Activated naive CD4-positive, alpha-beta T cell treated with anti-CD3 and anti-CD28 coated beads for 36 hours (primary cell): ENCODE measurements at regions not wholly inside any gene's neighbourhood (a gene's known extent, or its start where the extent isn't known, plus 50 kb on each side); places are given as distances from the start of the nearest gene placed in this dataset.

Experiments
- CTCF ChIA-PET: fragments of 350-600 bp; sonication (Branson Sonifier 250); formaldehyde crosslinking; loops from one replicate; lab custom pipeline; 2021; ENCODE audit warnings: antibody characterized with exemption; lab: Charles Lee
- DNase-seq: peaks from one replicate; pipeline ENCODE4 v3.0.0-alpha.2; 2020
- H3K27ac Mint-ChIP-seq: one replicate; pipeline ENCODE4 v1.8.0; 2021; ENCODE audit warnings: mild to moderate bottlenecking, mixed read lengths
- H3K27me3 Mint-ChIP-seq: one replicate; pipeline ENCODE4 v1.8.0; 2021; ENCODE audit warnings: low read depth, mixed read lengths
- H3K36me3 Mint-ChIP-seq: one replicate; pipeline ENCODE4 v1.8.0; 2021; ENCODE audit warnings: low read depth, mixed read lengths
- H3K4me1 Mint-ChIP-seq: one replicate; pipeline ENCODE4 v1.8.0; 2021; ENCODE audit warnings: low read depth, mixed read lengths
- H3K4me3 Mint-ChIP-seq: one replicate; pipeline ENCODE4 v1.8.0; 2021; ENCODE audit warnings: mild to moderate bottlenecking, moderate library complexity, mixed read lengths
- H3K9me3 Mint-ChIP-seq: one replicate; pipeline ENCODE4 v1.8.0; 2021; ENCODE audit warnings: mixed read lengths
- intact Hi-C: fragments of 100-400 bp; cut with micrococcal nuclease; formaldehyde crosslinking; loops from one replicate; pipeline ENCODE4 v1.15.1; 2023

DNA sequence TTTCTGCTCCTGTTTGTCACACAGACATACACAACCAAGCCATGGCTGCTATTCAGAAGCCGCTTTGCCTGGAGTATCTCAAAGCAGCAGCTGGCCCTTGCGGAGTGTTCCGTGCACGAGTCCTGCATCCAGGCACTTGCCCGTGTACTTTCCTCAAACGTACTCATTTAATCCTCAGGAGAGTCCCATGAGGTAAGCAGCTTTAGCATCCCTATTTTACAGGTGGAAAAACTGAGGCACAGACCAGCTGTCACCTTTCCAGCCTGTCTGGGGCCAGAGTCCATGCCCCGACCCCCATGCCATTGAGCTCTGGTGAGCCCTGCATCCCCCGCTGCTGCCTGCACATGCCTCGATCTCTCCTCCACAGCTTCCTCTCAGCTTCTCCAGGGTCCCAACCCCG is 130.0 kb downstream of the ERMARD start:
- no peak overlapping the region for H3K27ac Mint-ChIP-seq
- intact Hi-C loops = no loop called here
- H3K9me3 Mint-ChIP-seq = no peaks in the 10 kb centered on the region
- no peaks in the 10 kb centered on the region for H3K36me3 Mint-ChIP-seq
- H3K27me3 Mint-ChIP-seq = no peaks in the 10 kb centered on the region
- DNase-seq = no peak
- CTCF ChIA-PET = interaction anchor here (1.6 kb wide), 1 partner anchor 50 kb away, joined by 6 read pairs; no protein-coding TSS in a partner anchor
- no peaks in the 10 kb centered on the region for H3K4me1 Mint-ChIP-seq
- no peak overlapping the region for H3K4me3 Mint-ChIP-seq

- no peak for DNase-seq
- Mint-ChIP-seq H3K4me3 (no peak overlapping the region), H3K27ac (no peak overlapping the region), H3K9me3 (no peaks in the 10 kb centered on the region), H3K4me1 (no peaks in the 10 kb centered on the region), H3K27me3 (no peaks in the 10 kb centered on the region), H3K36me3 (no peaks in the 10 kb centered on the region)
- intact Hi-C loops = no loop called here
- CTCF ChIA-PET = interaction anchor here (1.6 kb wide), 1 partner anchor 49 kb away, joined by 6 read pairs; no protein-coding TSS in a partner anchor
These were observed 129.1 kb downstream of the ERMARD start for GRCh38 chr6:169880516-169880915.

DNA sequence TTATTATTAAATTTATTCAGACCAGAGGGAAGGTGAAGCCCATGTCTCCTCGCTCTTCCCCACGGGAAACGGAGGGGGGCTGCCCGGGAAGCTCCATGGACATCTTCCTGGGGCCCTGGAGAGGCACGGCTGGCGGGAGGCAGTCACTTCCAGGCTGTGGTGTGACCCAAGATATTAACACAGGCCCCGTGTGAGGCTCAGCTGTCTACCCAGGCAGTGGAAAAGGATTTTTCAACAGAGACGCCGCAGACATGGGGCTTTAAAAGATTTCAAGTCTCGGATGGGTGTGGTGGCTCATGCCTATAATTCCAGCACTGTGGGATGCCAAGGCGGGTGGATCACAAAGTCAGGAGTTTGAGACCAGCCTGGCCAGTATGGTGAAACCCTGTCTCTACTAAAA is 117.9 kb downstream of the ERMARD start:
- H3K4me1 Mint-ChIP-seq = peaks cover 11% of the 10 kb centered on the region
- H3K27ac Mint-ChIP-seq = no peak overlapping the region
- intact Hi-C loops = no loop called here
- no peak for DNase-seq
- no peaks in the 10 kb centered on the region for H3K36me3 Mint-ChIP-seq
- H3K9me3 Mint-ChIP-seq = no peaks in the 10 kb centered on the region
- CTCF ChIA-PET = no interaction called here
- H3K27me3 Mint-ChIP-seq = no peaks in the 10 kb centered on the region
- no peak overlapping the region for H3K4me3 Mint-ChIP-seq

DNA sequence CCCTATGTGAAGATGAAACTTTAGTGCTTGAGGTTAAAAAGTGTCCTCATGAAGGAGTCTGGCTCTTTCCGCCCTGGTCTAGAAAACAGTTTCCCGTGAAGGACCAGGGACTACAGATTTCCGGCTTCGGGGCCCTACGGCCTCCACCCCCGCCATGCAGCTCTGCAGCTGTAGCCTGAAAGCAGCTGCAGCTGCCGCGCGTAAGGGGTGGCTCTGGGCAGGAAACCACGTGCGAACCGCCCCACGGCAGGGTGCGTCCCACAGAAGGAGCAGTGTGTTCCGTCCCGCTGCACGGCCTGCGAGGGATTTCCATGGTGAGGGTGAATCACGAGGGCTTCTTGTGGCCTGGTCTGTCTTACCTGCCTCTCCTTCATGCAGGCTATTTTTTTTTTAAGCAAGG is 117.0 kb downstream of the ERMARD start:
- CTCF ChIA-PET = no interaction called here
- Mint-ChIP-seq H3K4me3 (no peak overlapping the region), H3K27ac (no peak overlapping the region), H3K36me3 (no peaks in the 10 kb centered on the region), H3K4me1 (peaks cover 11% of the 10 kb centered on the region), H3K27me3 (no peaks in the 10 kb centered on the region), H3K9me3 (peaks cover 2% of the 10 kb centered on the region)
- peak; percentile 74 for DNase-seq
- intact Hi-C loops = no loop called here

DNA sequence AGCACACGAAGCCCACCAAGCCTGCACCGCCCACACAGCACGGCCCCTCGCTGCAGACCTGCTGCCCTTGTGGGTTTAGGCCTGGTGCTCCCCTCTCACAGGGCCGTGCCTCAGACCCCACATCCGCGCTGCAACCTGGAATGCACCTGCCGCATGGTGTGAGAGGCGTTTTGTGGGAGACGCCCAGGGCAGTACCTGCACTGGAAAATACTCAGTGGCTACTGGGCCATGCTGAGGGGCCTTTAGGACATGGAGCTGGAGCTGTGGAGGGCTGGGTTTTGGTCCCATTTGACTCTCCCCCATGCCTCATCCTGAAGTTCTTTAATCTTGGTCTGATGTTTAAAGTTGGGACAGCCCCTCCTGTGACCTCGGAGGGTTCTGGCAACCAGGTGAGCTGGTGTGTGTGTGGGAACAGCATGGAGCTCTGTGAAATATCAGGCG is 116.3 kb downstream of the ERMARD start:
- Mint-ChIP-seq H3K4me3 (no peak overlapping the region), H3K4me1 (peaks cover 11% of the 10 kb centered on the region), H3K36me3 (no peaks in the 10 kb centered on the region), H3K27me3 (no peaks in the 10 kb centered on the region), H3K27ac (no peak overlapping the region), H3K9me3 (peaks cover 2% of the 10 kb centered on the region)
- CTCF ChIA-PET = no interaction called here
- intact Hi-C loops = no loop called here
- DNase-seq = no peak

GRCh38 chr6:169866668-169867521 is 115.5 kb downstream of the ERMARD start:
- DNase-seq = no peak
- Mint-ChIP-seq H3K27ac (no peak overlapping the region), H3K36me3 (no peaks in the 10 kb centered on the region), H3K4me1 (peaks cover 16% of the 10 kb centered on the region), H3K9me3 (peaks cover 2% of the 10 kb centered on the region), H3K27me3 (no peaks in the 10 kb centered on the region), H3K4me3 (no peak overlapping the region)
- CTCF ChIA-PET = interaction anchor here (0.7 to 0.9 kb wide), 2 partner anchors 9 to 35 kb away, joined by 3 read pairs; no protein-coding TSS in a partner anchor
- intact Hi-C loops = no loop called here

GRCh38 chr6:169866140-169866534 is 114.7 kb downstream of the ERMARD start:
- intact Hi-C loops = no loop called here
- Mint-ChIP-seq H3K27me3 (no peaks in the 10 kb centered on the region), H3K36me3 (no peaks in the 10 kb centered on the region), H3K4me1 (peaks cover 22% of the 10 kb centered on the region), H3K9me3 (peaks cover 2% of the 10 kb centered on the region), H3K4me3 (no peak overlapping the region), H3K27ac (no peak overlapping the region)
- CTCF ChIA-PET = interaction anchor here (0.9 kb wide), 1 partner anchor 34 kb away, joined by 3 read pairs; no protein-coding TSS in a partner anchor
- DNase-seq = no peak

DNA sequence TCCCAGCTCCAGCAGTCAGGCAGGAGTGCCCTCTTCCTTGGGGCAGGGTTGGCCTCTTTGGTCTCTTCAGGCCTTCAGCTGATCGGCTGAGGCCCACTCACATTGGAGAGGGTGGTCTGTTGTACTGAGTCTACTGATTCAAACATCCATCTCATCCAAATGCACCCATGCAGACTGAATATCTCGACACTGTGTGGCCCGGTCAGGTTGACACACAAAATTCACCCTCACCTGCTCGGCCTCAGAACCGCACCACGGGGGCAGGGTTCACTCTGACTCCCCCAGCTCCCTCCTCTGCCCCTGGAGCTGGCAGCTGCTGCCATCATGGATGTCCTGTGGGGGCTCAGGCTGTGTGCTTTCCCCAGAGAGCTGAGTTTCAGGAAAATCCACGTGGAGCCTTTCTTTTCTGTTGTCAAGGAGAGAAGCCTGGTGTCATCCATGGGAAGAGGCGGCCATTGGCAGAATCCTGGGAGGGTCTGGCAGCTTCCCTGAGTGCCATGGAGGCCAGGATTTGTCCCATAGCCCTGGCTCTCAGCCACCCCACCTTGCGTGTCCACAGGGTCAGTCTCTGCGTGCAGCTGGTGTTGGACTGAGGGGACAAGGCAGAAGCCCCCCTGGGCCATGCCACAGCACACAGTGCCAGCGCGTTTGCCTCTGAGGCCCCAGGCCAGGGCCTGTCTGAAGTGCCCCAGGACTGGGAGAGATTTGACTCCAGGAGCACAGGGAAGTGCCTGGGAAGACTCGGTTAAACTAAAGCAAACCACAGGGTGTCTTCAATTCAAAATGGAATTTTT is 114.1 kb downstream of the ERMARD start:
- intact Hi-C loops = no loop called here
- DNase-seq = no peak
- CTCF ChIA-PET = interaction anchor here (0.7 kb wide), 1 partner anchor 742 kb away, joined by 3 read pairs; no protein-coding TSS in a partner anchor
- Mint-ChIP-seq H3K36me3 (no peaks in the 10 kb centered on the region), H3K4me3 (no peak overlapping the region), H3K9me3 (peaks cover 2% of the 10 kb centered on the region), H3K4me1 (peaks cover 26% of the 10 kb centered on the region), H3K27ac (no peak overlapping the region), H3K27me3 (no peaks in the 10 kb centered on the region)

GRCh38 chr6:169864148-169865020 is 113.0 kb downstream of the ERMARD start:
- no peak overlapping the region for H3K27ac Mint-ChIP-seq
- H3K36me3 Mint-ChIP-seq = no peaks in the 10 kb centered on the region
- intact Hi-C loops = no loop called here
- H3K4me1 Mint-ChIP-seq = peaks cover 30% of the 10 kb centered on the region
- H3K4me3 Mint-ChIP-seq = no peak overlapping the region
- DNase-seq = no peak
- CTCF ChIA-PET = no interaction called here
- peaks cover 2% of the 10 kb centered on the region for H3K9me3 Mint-ChIP-seq
- H3K27me3 Mint-ChIP-seq = no peaks in the 10 kb centered on the region

GRCh38 chr6:169863710-169864109 is 112.3 kb downstream of the ERMARD start:
- CTCF ChIA-PET = no interaction called here
- Mint-ChIP-seq H3K27ac (no peak overlapping the region), H3K27me3 (no peaks in the 10 kb centered on the region), H3K9me3 (peaks cover 2% of the 10 kb centered on the region), H3K36me3 (no peaks in the 10 kb centered on the region), H3K4me1 (peaks cover 30% of the 10 kb centered on the region), H3K4me3 (no peak overlapping the region)
- intact Hi-C loops = no loop called here
- DNase-seq = no peak

DNA sequence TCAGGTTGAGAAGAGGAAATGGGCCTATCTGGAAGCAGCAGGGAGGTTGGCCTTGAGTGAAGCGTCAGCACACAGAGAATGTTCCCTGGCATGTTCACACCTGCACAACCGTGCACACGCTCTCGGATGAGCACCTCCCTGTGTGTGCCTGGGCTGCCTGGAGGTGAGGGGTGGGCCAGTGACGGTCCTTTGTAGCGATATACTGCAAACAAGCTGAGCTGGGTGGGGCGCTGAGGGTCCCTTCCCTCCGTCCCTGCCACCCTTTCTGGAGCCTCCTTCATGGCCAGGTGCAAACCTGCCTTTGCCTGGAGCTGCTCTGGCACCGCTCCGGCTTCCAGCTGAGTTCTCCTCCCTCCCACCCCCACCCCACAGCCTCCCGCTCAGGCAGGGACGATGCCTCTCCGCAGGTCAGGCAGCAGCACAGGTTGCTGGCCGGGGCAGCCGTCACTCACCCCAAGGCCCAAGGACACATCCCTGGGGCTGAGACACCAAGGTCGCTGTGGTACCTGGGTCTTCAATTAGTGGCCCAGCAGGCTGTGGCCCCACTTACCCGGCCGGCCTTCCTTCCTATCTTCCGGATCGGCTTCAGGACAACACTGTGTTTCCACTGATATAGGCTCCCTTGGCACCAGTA is 111.6 kb downstream of the ERMARD start:
- Mint-ChIP-seq H3K9me3 (peaks cover 3% of the 10 kb centered on the region), H3K36me3 (no peaks in the 10 kb centered on the region), H3K27me3 (no peaks in the 10 kb centered on the region), H3K4me1 (peaks cover 24% of the 10 kb centered on the region), H3K4me3 (no peak overlapping the region), H3K27ac (no peak overlapping the region)
- intact Hi-C loops = no loop called here
- CTCF ChIA-PET = interaction anchor here (1.3 kb wide), 1 partner anchor 31 kb away, joined by 3 read pairs; no protein-coding TSS in a partner anchor
- no peak for DNase-seq
